GM21619 (cell line): ENCODE measurements at regions not wholly inside any gene's neighbourhood (a gene's known extent, or its start where the extent isn't known, plus 50 kb on each side); places are given as distances from the start of the nearest gene placed in this dataset.

Experiments
- ATAC-seq: cut with Tn5 transposase; IDR thresholded peaks from one replicate; pipeline ENCODE4 v1.9.1; 2021; ENCODE audit not compliant: unreplicated experiment

DNA sequence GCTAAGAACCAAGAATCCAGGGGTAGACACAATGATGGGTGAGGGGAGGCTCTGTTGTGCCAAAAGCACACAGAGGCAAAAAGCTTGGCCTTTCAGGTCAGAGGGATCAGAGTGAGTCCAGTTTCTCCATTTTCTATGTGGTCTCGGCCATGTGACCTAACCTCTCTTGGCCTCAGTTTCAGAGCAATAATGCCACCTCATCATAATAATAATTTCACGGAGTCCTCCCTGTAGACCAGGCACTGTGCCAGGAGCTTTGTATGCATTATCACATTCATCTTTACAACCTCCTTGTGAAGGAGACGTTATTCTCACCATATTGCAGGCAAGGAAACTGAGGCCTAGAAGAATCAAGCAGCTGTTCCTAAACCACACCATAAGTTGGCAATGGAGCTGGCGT lies 120.2 kb downstream of the WT1 start:
- no peak for ATAC-seq

DNA sequence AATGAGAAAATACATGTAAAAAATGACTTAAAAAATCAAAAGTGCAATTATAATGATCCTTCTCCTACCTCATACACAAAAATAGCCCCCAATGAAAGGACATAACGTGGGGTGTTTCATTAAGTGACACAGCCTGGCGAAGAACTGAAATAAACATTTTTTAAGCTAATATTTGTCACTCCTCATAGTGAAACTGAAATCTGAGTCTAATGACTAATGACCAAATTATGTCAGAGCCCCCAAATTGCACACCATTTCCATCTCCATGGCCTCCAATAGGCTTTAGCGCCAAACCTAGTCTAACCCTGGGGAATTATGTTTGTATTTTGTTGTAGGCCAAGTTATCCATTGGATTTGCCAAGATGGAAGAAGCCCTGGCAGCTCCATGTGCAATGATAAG lies 119.1 kb downstream of the WT1 start:
- no peak for ATAC-seq

DNA sequence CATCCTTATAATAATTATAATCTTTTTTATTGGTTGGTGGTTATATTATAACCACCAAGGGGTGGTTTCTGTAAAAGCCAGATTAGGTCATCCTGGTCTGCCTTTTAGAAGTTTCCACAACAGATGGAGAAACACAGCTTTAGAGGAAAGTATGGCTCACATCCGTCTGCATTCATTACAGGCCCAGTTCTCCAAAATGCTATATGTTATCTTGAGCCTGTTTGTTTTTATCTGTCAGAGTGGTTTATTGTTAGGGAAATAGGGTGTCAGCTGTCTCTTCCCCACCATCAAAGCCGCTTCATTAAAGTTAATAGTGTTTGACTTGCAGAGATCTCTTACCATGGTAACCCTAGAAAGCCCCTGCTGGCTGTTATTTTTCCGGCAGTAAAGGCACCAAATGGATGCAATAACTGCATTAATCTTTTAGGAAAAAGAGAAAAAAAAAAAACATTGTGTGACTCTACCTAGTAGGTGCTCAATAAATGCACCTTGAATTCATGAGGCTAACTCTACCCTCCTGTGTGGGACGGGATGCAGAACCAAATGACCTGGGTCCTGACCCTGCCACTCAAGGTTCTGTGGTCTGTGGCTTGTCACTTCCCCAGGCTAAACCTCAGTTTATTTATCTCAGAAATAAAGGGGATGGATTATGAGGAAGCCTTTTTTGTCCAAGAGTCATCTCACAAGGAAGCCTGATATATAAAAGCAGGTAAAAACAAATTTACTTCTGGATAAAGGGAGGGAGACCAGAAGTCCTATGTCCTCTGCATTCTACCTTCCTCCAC lies 118.3 kb downstream of the WT1 start:
- no peak for ATAC-seq

DNA sequence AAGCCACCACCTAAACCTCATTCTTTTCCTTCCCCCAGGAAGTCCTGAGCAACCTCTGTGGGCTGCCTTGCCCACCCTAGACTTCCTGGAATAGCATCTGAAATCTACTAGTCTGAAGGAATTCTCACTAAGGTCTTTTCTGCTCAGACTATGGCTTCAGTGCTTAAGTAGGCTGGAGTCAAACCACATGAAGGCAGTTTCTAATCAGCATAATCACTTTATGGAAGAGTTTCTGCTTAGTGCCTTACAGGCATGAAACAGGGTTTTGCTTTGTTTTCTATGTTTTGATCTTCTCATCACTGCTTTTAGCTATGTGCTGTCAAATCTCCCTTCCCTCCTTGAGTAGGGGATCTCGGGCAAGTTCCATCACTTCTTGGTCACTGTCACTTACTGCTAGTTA lies 117.7 kb downstream of the WT1 start:
- no peak for ATAC-seq

DNA sequence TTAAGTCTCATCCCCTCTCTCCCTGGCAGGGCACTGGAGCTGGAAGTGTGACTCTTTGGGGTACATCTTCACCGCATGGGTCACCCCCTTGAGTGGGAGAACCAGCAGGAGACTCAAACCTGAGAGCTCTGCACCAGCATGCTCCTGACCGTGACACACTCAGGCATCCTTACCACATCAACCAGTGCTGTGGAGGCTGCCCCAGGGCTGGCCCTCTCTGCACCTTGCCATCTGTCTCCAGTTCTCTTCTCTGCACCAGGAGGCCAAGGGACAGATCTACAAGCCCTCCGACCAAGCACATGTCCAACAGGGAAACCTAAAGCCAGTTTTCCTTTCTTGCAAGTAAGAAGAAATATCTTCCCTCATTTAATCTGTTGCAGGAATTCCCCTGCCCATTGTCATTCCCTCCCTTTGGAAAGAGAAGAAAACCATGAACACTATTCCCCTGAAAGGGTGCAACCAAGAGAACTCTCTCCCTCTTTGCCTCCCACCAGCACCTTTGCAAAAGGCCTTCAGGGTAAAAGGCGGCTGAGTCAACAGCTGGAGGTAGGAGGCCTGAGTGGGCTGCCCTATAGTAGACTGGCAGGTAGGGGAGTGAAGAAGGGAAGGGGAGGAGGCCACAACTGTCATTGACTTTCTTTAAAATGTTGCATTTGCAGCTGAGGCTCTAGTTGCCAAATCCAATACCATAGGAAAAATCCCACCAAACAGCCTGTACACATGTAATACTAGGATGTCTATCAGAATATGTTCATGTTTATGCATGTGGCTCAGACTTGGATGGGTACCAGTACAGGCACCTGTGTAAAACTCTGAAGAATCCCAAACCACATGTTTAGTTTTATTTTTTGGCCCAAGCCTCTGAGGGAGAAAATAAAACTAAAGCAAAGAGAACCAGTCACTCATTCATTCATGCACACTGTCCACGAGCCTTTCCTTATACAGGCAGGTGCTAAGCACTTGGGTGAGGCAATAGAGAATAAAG lies 117.0 kb downstream of the WT1 start:
- no peak for ATAC-seq

DNA sequence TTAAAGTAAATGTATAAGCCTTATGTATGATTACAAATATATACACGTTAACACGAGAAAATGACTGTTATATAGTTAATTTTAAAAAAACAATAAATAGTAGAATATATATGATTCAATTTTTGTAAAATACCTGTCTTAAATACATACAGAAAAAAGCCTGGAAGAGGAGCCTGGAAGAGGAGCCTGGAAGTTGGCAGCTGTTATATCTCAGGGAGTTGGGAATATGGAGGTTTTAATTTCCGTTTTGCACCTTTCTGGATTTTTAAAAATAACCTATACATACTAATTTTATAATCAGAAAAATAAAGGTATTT lies 111.6 kb downstream of the WT1 start:
- ATAC-seq = no peak

DNA sequence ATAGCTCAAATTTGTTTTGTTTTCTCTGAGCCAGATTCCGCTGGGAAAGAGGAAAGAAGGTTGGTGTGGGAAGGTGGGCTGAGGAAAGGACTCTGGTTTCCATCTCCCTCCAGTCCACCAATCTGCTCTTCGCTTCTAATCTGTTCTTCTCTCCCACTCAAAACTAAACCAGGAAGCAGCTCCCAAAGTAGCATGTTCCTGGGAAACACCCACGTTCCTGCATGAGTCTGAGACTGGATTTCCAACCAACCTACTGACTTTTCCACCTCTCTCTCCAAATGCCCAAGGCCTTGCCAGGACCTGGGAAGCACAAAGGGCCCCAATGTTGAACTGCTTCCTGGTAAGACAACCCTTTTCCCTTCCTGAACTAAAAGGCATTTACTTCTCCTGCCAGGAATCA lies 110.2 kb downstream of the WT1 start:
- no peak for ATAC-seq

DNA sequence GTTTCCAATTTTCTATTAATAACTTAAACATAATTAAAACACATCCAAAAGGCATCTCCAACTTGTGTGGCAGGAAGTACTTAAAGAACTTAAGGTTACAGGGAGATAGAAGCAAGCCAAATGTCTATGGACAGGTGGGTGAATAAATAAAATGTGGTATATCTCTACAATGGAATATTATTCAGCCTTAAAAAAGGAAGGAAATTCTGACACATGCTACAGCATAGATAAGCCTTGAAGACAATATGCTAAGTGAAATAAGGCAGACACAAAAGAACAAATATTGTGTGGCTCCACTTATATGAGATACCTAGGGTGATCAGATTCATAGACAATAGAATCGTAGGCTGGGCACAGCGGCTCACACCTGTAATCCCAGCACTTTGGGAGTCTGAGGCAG lies 109.6 kb downstream of the WT1 start:
- no peak for ATAC-seq

DNA sequence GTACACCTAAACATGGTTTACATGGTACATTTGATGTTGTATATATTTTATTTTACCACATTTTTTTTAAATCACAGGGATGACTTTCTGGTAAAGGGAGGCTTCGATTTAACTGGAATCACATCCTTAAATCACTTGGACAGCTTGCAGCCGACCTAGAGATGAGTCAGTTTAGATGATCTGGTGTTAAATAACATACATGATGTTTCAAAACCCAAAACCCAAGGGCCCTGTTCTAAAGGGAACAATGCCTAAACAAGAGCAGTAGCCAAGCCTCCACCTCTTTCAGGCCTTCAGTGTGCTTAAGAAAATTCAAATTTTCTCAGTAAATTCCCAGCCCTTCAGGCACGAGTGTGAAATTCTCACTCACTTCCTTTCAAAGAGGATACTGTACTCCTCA lies 108.8 kb downstream of the WT1 start:
- ATAC-seq = no peak

DNA sequence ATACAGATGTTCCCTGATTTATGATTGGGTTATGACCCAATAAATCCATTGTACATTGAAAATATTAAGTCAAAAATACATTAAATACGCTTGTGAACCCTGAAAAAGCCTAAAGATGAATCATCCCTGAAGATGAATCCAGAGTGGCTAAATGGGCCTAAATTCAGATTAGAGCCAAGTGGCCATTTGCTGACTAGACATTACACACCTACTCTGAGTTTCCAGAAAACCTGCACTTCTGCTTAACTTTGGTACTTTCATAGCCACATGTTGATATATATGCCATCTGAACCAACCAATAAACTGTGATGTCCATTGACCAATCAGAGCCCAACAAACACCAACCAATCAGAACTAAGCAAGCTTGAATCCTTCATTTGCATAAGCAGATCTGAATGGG lies 106.9 kb downstream of the WT1 start:
- ATAC-seq = no peak

DNA sequence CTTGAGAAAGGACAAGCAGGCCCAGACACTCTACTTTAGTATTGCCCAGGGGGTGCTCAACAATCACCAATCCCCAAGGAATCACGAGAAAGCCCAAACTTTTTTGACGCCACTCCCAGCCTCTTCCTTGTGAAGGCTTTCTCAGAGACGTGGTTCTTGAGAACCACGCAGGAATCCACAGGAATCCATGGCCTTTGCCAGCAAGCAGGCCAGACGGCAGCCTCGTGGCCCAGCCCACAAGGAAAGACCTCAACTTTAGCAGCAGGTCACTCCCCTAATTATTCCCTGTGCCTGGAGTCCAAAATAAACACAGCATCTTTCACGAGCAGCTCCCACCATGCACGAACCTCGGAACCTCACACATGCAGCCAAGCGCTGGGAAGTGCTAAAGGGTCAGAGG lies 104.2 kb downstream of the WT1 start:
- ATAC-seq = no peak

DNA sequence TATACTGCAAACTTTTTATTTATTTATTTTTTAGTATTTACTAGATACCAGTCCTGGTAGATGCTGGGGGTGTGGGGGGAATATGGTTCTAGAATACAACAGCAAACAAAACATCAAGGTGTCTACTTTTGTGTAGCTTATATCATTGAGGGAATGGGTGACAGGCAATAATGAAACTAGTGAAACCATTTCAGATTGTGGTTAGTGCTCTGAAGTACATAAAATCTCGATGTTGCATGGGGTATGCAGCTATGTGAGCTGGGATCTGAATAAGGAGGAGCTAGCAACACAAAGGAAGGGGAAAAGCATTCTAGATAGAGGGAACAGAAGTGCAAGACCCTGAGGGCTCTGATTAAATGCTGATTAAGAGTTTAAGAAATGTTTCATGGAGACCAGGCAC lies 103.5 kb downstream of the WT1 start:
- ATAC-seq = no peak

DNA sequence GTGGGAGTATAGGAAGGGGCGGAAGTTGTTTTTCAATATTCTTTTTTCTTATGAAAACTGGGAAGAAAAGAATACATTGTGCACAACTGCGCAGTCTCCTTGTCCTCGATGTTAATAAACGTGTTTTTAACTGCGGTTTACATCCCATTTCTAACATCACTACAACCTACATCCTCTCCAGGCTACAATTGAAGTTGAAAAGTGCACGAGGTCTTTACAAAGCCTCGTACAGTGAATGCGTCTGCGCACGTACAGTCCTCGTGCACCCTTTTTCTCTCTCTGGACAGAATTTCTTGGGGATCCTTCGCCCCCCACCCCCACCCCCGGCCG lies 102.4 kb downstream of the WT1 start:
- no peak for ATAC-seq

DNA sequence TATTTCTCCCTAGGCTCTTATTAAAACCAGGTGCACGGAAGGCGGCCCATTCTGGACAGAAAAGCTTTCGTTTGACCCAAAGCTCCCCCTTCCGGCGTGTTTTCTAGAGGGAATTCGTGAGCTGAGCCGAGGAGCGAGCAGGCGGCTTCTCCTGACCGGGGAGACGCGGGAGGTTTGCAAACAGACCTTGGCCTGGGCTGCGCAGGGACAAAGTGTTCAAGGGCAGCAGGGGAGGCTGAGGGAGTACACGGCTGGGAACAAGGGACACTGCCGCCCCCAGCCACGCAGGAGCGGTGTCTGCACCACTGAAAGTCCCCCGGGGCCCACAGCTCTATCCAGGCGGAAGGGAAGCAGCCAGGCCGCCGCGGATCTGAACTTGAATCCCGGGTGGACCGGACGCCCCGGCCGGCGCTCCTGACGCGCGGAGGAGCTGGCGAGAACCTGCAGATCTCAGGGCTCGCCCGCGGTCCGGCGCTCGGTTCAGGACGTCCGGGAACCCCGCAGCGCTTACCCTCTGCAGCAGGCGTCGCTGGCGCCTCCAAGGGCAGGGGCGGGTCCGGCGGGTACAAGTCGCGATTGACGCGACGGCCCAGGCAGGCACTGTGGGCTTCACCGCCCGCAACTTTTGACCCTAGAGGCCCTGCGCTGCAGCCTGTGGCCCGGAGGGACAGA lies 101.9 kb downstream of the WT1 start:
- no peak for ATAC-seq

DNA sequence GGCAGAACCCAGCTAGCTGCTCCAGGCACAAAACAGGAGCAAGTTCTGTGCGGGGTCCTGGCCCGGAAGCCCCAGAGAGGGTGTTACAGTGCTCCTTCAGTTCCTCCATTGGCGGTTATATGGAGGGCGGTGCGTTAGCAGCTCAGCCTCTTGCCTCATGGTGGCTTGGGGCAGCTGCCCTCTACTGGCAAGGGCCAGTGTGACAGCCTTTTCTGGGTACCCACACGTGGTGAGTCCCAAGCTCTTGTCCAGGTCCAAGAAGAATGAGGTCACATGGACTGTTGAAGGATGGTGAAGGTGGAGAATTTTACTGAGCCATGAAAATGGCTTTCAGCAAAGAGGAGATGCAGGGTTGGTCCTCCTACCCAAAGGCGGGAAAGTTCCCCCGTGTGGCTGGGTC lies 100.5 kb downstream of the WT1 start:
- ATAC-seq = no peak
